Endothelial cell of umbilical vein (primary cell): ENCODE measurements at regions not wholly inside any gene's neighbourhood (a gene's known extent, or its start where the extent isn't known, plus 50 kb on each side); places are given as distances from the start of the nearest gene placed in this dataset.

Source experiments
- CTCF ChIP-seq, 2 donors: IDR thresholded peaks; 1 replicate in 1 of 2; 2 replicates in 1 of 2; pipeline ENCODE4 v1.5.1; 2011; ENCODE audit warnings: low read length in 2 of 2, mild to moderate bottlenecking in 2 of 2, moderate library complexity in 2 of 2, control low read depth in 1 of 2, inconsistent platforms in 1 of 2, low read depth in 1 of 2; ENCODE audit not compliant: insufficient read depth in 1 of 2; ENCODE audit errors: extremely low read depth in 1 of 2
- EZH2 ChIP-seq: IDR thresholded peaks from 2 replicates; pipeline ENCODE4 v1.6.1; 2012; ENCODE audit warnings: borderline replicate concordance, low read depth, mild to moderate bottlenecking, moderate library complexity, low read length, inconsistent platforms; ENCODE audit not compliant: severe bottlenecking
- GATA2 ChIP-seq: IDR thresholded peaks from 2 replicates; pipeline ENCODE4 v1.7.0; 2011; ENCODE audit warnings: low read depth, mild to moderate bottlenecking, moderate library complexity, mixed read lengths, low read length; ENCODE audit not compliant: insufficient read length, insufficient read depth
- MAX ChIP-seq: IDR thresholded peaks from 2 replicates; pipeline ENCODE4 v1.6.1; 2011; ENCODE audit not compliant: insufficient read depth, insufficient read length
- POLR2A ChIP-seq: IDR thresholded peaks from 2 replicates; pipeline ENCODE4 v1.6.1; 2012; ENCODE audit warnings: low read depth, mild to moderate bottlenecking, control low read depth, low read length
- POLR2AphosphoS5 ChIP-seq: IDR thresholded peaks from 2 replicates; pipeline ENCODE4 v1.6.1; 2012; ENCODE audit warnings: low read depth, mild to moderate bottlenecking, control low read depth, low read length, moderate library complexity; ENCODE audit not compliant: insufficient read depth

- TF ChIP-seq CTCF (IDR thresholded peaks at IDR 0.05; ENCODE audit: extremely low read depth in 1 of 2, insufficient read depth in 1 of 2, low read depth in 1 of 2, low read length in 2 of 2) (no peak), POLR2A (no peak), EZH2 (no peak), MAX (no peak), POLR2AphosphoS5 (no peak), GATA2 (no peak)
Measured at GRCh38 chr5:53427965-53428364, 52.5 kb upstream of the FST start.
